ENCODE measurements at regions not wholly inside any gene's neighbourhood (a gene's known extent, or its start where the extent isn't known, plus 50 kb on each side); places are given as distances from the start of the nearest gene placed in this dataset.
"Not testable (repeated sequence)": the region's sequence is repeated elsewhere in the genome, so short reads cannot be mapped to it uniquely, and the experiment has no call there.

- DNase-seq, result no peak
Observed at GRCh38 chr7:98778421-98778820, 91.4 kb downstream of the TMEM130 start.

DNA sequence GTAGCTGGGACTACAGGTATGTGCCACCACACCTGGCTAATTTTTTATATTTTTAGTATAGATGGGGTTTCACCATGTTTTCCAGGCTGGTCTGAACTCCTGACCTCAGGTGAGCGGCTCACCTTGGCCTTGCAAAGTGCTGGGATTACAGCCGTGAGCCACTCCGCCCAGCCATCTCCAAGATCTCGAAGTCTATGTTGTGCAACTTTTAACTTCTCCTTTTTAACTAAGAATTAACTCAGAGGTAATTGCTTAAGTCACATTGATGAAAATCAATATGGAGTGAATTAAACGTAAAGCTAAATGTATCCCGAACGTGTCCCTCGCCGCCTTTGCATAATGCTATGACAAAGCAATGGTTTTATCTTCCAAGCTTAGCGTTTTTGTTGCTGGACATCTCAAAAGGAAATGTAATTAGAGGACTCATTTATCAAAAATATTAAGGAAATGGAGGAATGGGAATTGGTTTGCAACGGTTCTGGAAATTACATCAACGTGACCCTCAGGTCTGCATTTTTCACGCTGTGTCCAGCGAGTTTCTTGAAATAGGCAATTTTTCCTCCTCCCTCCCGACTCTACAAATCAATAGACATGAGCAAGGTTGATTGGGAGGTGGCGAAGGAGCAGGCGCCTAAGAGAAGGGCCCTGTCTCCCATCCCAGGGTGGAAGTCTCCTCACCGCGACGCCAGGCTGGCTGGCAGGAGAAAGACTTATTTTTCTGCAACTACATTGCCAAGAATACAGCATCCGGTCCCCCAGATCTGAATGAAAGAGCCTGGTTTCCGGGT is 89.8 kb downstream of the TMEM130 start:
- no peak for DNase-seq

DNA sequence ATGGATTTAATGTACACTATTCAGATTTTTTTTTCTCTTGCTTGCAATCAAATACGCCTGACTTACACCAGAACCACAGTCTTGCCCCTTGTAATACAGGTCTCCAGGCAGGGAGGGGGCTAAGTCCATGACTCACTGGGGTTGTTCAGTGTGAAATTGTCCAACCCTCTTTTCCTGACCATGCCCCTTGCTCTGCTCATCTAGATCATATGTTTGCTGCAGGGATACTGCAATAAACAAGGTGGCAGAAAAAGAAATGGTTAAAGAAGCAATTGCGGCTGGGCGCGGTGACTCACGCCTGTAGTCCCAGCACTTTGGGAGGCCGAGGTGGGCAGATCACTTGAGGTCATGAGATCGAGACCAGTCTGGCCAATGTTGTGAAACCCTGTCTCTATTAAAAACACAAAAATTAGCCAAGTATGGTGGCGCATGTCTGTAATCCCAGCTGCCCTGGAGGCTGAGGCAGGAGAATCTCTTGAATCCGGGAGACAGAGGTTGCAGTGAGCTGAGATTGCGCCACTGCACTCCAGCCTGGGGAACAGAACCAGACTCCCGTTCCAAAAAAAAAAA is 85.5 kb downstream of the TMEM130 start:
- DNase-seq, result no peak

DNA sequence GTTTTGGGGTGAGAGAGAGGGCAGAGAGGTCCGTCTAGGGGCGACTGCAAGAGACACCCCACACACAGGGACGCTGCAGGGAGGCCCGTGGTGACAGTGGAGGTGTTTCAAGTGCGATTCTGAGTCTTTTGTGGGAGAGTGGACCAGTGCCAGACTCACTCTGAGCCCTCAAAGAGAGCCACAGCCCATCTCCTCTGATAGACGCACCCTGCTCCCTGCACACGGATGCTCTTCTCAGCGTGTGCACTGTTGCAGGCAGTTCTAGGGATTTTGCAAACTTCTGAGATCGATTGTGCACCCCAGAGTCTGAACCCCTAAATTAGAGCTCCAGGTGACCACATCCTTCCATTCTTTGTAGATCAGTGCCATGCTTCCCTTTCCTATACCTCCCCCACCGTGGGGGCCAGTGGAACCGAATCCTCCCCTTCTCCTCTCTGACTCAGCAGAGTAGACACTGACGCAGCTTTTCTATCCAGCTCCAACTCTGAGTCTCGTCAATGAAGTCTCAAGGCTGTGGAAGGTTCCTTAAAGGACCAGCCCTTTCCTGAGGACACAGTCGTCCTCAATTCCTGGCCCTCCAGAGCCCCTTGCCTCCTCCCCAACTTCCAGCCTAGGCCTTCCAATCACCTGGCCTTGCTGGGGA is 83.8 kb downstream of the TMEM130 start:
- no peak for DNase-seq

DNA sequence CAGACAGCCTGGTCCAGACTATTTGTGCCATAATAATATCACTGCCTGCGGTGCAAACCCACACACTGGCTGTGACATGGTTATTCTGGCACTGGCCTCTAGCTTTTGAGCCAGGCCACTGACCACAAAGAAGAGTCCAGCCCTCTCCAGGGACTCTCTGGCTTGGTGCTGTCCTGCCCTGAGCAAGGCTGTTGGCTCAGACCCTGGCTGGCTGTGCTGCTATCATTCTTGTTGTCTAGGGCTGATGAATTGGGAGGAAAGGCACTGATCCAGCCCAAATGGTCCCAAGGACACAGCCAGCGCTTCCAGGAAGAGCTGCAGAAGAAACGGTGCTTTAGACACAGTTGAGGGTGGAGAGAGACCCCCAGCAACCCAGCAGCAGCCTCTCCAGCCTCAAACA is 80.8 kb downstream of the TMEM130 start:
- no peak for DNase-seq

GRCh38 chr7:98794453-98794852 is 75.4 kb downstream of the TMEM130 start:
- not testable (repeated sequence) for DNase-seq

DNA sequence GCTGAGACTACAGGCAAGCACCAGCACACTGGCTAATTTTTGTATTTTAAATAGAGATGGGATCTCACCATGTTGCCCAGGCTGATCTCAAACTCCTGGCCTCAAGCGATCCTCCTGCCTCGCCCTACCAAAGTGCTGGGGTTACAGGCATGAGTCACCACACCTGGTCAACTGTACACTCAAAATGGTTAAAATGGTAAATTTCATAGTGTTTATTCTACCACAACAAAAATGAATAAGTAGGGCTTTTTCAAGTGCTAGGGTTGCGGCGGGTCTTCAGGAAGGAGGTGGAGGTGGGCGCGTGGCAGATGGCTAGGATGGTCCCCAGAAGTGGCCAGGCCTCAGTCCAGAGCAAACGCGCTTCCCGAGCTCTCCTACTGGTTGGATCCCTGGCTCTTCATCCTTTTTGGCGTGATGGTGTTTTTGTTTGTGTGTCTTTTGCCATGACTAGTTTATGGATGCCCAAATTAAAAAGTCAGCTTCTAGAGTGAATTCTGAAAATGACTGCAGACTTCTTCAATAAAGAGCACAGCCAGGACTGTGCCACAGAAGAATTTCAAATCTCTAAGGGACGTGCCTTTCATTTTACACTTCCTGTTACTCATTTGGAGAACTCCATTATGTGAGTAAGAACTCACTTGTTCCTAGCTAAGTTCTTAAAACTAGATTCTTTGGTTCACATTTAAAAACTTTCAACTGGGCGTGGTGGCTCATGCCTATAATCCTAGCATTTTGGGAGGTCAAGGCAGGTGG is 73.9 kb downstream of the TMEM130 start:
- no peak for DNase-seq

Measured in NCI-H345 (cell line).